ENCODE measurements at regions not wholly inside any gene's neighbourhood (a gene's known extent, or its start where the extent isn't known, plus 50 kb on each side); places are given as distances from the start of the nearest gene placed in this dataset.

DNA sequence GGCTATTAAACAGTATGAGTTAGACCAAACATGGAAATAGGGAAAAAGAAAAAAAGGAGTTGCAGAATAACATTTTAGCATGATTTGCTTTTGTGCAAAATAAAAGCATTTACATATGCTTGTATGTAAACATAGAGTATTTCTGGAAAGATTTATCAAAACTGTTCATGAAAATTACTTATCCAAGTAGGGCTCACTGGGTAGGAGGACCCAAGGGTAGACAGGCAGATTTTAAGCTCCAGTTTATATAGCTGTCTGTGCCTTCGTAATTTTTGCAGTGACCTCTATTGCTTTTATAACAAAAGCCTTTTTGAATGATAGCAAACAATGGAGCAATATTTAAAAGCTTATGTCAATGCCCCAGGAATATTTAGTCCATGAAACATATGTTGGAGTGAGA, 228.8 kb upstream of the IRF2BP2 start:
- TF ChIP-seq, protein P1, sequence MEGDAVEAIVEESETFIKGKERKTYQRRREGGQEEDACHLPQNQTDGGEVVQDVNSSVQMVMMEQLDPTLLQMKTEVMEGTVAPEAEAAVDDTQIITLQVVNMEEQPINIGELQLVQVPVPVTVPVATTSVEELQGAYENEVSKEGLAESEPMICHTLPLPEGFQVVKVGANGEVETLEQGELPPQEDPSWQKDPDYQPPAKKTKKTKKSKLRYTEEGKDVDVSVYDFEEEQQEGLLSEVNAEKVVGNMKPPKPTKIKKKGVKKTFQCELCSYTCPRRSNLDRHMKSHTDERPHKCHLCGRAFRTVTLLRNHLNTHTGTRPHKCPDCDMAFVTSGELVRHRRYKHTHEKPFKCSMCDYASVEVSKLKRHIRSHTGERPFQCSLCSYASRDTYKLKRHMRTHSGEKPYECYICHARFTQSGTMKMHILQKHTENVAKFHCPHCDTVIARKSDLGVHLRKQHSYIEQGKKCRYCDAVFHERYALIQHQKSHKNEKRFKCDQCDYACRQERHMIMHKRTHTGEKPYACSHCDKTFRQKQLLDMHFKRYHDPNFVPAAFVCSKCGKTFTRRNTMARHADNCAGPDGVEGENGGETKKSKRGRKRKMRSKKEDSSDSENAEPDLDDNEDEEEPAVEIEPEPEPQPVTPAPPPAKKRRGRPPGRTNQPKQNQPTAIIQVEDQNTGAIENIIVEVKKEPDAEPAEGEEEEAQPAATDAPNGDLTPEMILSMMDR (IDR thresholded peaks at IDR 0.05) = no peak
- no peak for DNase-seq (ENCODE audit: low spot score)
- H3K27ac ChIP-seq = no peak overlapping the region
- no peak overlapping the region for H3K4me3 ChIP-seq

DNA sequence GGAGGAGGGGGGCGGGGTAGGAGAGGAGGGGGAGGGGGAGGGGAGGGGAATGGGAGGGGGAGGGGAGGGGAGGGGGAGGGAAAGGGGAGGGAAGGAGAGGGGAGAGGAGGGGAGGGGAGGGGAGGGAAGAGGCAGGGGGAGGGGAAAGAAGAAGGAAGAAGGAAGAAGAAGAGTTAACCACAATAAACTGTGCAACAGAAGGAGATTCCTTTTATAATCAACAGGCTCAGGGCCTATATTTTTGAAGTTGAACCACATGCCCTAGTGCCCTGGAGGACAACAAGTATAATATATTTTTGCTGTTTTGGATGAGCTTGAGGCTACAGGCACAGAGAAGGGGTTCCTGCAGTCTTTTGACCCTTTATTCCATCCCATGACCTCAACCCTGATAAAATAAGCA, 228.2 kb upstream of the IRF2BP2 start:
- Histone ChIP-seq H3K4me3 (no peak overlapping the region), H3K27ac (no peak overlapping the region)
- TF ChIP-seq, protein P1 (IDR thresholded peaks at IDR 0.05) = no peak
- no peak for DNase-seq (ENCODE audit: low spot score)

DNA sequence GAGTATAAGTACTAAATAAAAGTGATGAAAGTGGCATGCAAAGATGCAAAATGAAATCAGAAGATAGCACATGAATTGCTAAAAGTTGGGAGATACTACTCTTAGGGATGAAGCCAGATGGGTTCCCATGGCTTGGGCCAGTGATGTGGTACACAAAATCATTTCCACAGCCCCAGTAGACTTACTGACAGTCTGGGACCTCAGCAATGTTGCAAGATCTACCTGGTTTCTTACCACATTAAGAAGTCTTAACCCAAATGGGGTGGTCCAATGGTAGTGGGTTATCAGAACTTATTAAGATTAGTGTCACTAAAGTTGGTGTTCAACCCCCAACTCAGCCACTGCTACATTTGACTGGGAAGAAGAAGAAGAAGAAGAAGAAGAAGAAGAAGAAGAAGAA, 227.7 kb upstream of the IRF2BP2 start:
- TF ChIP-seq, protein P1 (IDR thresholded peaks at IDR 0.05) = no peak
- no peak overlapping the region for H3K27ac ChIP-seq
- no peak for DNase-seq (ENCODE audit: low spot score)
- no peak overlapping the region for H3K4me3 ChIP-seq

DNA sequence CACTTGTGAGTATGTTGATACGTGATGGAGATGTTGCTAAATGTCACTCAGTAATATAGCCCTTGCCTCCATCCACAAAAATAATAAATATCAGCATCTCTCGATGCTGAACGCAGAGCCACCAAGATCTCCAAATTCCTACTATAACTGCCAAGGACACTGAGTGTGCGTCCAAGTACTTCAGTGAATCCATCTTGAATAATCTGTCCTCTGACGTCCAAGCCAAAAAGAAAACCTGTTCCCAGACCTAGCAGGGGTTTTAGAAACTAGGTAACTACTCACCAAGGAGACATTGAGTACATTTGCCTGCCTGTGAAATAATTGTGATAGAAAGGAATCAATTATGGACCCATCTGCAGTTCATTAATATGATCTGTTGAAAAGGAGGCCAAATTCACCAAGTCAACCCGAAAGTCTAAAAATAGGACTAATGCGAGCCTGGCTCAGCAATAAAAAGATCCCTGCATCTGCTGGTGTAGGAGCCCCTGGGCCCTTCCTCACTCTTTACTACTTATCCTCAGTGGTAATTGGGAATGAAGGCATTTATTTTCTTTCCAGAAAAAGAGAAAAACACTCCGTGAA, 226.9 kb upstream of the IRF2BP2 start:
- Histone ChIP-seq H3K4me3 (no peak overlapping the region), H3K27ac (no peak overlapping the region)
- TF ChIP-seq, protein P1 (IDR thresholded peaks at IDR 0.05) = no peak
- no peak for DNase-seq (ENCODE audit: low spot score)

DNA sequence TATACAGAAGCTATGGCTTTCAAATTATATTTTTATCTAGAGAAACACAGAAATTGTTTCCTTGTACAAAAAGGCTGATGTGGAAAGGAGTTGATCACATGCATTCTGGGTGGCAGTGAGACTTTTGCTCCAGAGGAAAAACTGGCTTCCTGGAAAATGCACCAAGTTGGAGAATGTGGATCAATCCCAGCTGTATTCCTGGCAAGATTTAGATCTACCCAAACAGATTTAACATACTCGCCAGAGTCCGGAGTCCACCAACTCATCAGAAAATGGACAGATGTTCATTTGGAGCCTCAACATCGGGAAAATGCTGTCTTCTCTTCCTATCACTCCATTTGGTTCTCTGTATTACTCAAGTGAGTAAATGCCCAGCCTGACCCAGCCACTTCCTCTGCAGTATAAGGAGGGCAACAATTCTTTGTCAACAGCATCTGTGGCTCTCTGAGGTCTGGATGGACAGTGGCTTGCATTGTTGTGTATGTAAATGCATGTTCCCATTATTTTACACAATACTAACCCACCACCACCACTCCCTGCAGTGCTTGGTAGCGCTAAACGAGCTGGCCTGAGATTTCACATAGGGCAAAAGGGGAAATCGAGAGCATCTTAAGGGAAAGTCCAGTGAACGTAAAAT, 226.2 kb upstream of the IRF2BP2 start:
- Histone ChIP-seq H3K4me3 (no peak overlapping the region), H3K27ac (no peak overlapping the region)
- no peak for DNase-seq (ENCODE audit: low spot score)
- TF ChIP-seq, protein P1 (IDR thresholded peaks at IDR 0.05) = no peak

DNA sequence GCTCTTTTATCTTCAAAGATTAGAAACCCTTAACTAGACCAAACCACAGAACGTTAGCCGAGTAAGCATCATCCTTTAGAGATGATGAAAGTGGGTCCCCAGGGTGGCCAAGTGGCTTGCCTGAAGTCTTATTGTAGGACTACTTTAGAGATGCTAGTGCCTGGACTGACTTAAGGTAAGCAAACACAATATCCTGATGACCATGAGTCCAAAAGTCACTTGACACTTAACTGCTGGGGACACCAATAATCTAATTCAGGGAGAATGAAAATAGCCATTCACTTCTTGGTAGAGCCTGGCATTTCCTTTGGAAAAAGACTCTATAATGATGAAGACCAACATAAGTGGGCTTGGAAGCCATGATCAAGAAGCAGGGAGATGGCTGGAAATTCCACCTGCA, 225.3 kb upstream of the IRF2BP2 start:
- H3K4me3 ChIP-seq = no peak overlapping the region
- no peak for DNase-seq (ENCODE audit: low spot score)
- H3K27ac ChIP-seq = no peak overlapping the region
- TF ChIP-seq, protein P1 (IDR thresholded peaks at IDR 0.05) = no peak

DNA sequence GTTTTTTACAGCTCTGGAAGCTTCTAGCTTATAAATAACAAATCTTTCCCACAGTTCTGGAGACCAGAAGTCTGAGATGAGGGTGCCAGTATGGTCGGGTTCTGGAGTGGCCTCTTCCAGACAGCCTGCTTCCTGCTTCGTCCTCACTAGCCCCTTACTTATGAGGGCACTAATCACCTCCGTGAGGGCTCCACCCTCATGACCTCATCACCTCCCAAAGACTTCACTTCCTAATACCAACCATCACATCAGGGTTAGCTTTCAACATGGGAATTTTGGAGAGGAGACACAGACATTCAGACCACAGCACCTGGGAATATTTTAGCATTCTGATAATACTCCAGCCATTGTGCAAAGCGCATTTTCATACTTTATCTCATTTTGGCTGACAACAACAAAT, 223.7 kb upstream of the IRF2BP2 start:
- Histone ChIP-seq H3K27ac (no peak overlapping the region), H3K4me3 (no peak overlapping the region)
- TF ChIP-seq, protein P1 (IDR thresholded peaks at IDR 0.05) = no peak
- DNase-seq (ENCODE audit: low spot score) = no peak
